ENCODE measurements at regions not wholly inside any gene's neighbourhood (a gene's known extent, or its start where the extent isn't known, plus 50 kb on each side); places are given as distances from the start of the nearest gene placed in this dataset.

DNA sequence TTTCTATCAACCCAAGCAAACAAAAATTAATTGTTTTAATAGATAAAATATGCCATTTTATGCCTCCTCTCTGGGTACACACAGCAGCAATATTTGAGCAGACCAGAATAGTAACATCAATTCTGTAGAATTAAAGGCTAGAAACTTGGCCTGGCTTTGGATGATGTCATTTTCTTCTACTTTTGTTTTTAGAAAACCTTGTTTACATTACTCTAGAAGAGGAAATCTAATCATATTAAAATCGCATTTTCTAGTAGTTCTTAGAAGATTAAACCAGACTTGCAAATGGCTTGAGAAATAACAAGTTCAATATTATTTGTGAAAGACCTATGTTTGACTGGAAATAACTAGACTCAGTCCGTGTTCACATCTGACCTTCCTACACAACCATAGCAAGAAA, 102.3 kb upstream of the RFX8 start:
- Histone ChIP-seq H3K27ac (ENCODE audit: extremely low read depth, low read depth, low read length) (no peak overlapping the region), H3K36me3 (ENCODE audit: control insufficient read depth, insufficient read depth, low read length) (no peaks in the 10 kb centered on the region), H3K79me2 (ENCODE audit: control insufficient read depth, insufficient read depth, low read length) (no peaks in the 10 kb centered on the region), H3K9ac (ENCODE audit: insufficient read depth in 1 of 2, low read depth in 2 of 2, low read length in 2 of 2) (no peak overlapping the region), H3K27me3 (ENCODE audit: control insufficient read depth in 2 of 2, insufficient read depth in 2 of 2, low read length in 2 of 2) (peaks cover 4 to 20% of the 10 kb centered on the region in 2 experiments; a peak in 4 of 5 replicates), H4K20me1 (replicated peaks; ENCODE audit: control insufficient read depth, insufficient read depth, low read length) (no peaks in the 10 kb centered on the region), H3K4me3 (no peak overlapping the region), H3K4me1 (replicated peaks in 1 of 2; ENCODE audit: control insufficient read depth in 2 of 2, insufficient read depth in 2 of 2, low read length in 2 of 2) (no peaks in the 10 kb centered on the region), H2AFZ (ENCODE audit: low read depth, low read length) (no peak overlapping the region), H3K9me1 (ENCODE audit: control insufficient read depth, insufficient read depth, low read length) (no peaks in the 10 kb centered on the region), H3K4me2 (ENCODE audit: insufficient read depth, low read length) (no peak overlapping the region), H3K9me3 (replicated peaks; ENCODE audit: control insufficient read depth, insufficient read depth, low read depth, low read length) (no peaks in the 10 kb centered on the region)
- intact Hi-C loops (cut with micrococcal nuclease), result no loop called here
- POLR2A ChIA-PET, result no interaction called here
- FAIRE-seq (no peak), ATAC-seq (no peak), DNase-seq (ENCODE audit: extremely low read depth in 1 of 4, low spot score in 3 of 4) (no peak)
- no TSS peak for BruUV-seq (replicated peaks)
- CTCF ChIA-PET (ENCODE audit: low intra/inter-chr PET ratio), result no interaction called here
- WGBS (ENCODE audit: insufficient coverage, low coverage, missing lambda C conversion rate), result 0% methylated on average over 2 of the region's 2 CpGs
- in situ Hi-C loops (cut with MboI), result no loop called here
- no peak for TF ChIP-seq CBX5 (IDR thresholded peaks at IDR 0.05; ENCODE audit: borderline replicate concordance, low read depth)
- no peak for TF ChIP-seq ZNF232 (CRISPR knock-in tag; IDR thresholded peaks at IDR 0.05)
- no peak for TF ChIP-seq CHD7 (IDR thresholded peaks at IDR 0.05; ENCODE audit: low read depth, low read length)
- TF ChIP-seq TGIF2 (CRISPR knock-in tag; IDR thresholded peaks at IDR 0.05), result no peak
- TF ChIP-seq ZNF3 (CRISPR knock-in tag; IDR thresholded peaks at IDR 0.05), result no peak
- TF ChIP-seq, protein P1, sequence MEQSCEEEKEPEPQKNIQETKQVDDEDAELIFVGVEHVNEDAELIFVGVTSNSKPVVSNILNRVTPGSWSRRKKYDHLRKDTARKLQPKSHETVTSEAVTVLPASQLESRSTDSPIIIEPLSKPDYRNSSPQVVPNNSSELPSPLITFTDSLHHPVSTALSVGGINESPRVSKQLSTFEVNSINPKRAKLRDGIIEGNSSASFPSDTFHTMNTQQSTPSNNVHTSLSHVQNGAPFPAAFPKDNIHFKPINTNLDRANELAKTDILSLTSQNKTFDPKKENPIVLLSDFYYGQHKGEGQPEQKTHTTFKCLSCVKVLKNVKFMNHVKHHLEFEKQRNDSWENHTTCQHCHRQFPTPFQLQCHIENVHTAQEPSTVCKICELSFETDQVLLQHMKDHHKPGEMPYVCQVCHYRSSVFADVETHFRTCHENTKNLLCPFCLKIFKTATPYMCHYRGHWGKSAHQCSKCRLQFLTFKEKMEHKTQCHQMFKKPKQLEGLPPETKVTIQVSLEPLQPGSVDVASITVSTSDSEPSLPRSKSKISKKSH (CRISPR knock-in tag; IDR thresholded peaks at IDR 0.05), result no peak
- TF ChIP-seq CREB1 (IDR thresholded peaks at IDR 0.05), result no peak
- no peak for TF ChIP-seq CREB1 (CRISPR knock-in tag; IDR thresholded peaks at IDR 0.05)
- no peak for TF ChIP-seq JUNB (CRISPR knock-in tag; conservative IDR thresholded peaks at IDR 0.05)
- TF ChIP-seq RFX7 (CRISPR knock-in tag; IDR thresholded peaks at IDR 0.05), result no peak
